ENCODE measurements at regions not wholly inside any gene's neighbourhood (a gene's known extent, or its start where the extent isn't known, plus 50 kb on each side); places are given as distances from the start of the nearest gene placed in this dataset.

GRCh38 chr5:138698713-138699112 lies 54.5 kb upstream of the CTNNA1 start:
- no peaks in the 10 kb centered on the region for H3K36me3 ChIP-seq
- DNase-seq (no peak), ATAC-seq (no peak)
- H3K27me3 ChIP-seq = peaks cover 0 to 5% (median 0%) of the 10 kb centered on the region in 9 donors
- peaks cover 0 to 21% (median 1%) of the 10 kb centered on the region in 12 donors for H3K4me1 ChIP-seq
- no peak overlapping the region for H3K4me3 ChIP-seq
- TF ChIP-seq, protein P1, sequence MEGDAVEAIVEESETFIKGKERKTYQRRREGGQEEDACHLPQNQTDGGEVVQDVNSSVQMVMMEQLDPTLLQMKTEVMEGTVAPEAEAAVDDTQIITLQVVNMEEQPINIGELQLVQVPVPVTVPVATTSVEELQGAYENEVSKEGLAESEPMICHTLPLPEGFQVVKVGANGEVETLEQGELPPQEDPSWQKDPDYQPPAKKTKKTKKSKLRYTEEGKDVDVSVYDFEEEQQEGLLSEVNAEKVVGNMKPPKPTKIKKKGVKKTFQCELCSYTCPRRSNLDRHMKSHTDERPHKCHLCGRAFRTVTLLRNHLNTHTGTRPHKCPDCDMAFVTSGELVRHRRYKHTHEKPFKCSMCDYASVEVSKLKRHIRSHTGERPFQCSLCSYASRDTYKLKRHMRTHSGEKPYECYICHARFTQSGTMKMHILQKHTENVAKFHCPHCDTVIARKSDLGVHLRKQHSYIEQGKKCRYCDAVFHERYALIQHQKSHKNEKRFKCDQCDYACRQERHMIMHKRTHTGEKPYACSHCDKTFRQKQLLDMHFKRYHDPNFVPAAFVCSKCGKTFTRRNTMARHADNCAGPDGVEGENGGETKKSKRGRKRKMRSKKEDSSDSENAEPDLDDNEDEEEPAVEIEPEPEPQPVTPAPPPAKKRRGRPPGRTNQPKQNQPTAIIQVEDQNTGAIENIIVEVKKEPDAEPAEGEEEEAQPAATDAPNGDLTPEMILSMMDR (IDR thresholded peaks at IDR 0.05) = no peak
- TF ChIP-seq POLR2A (IDR thresholded peaks at IDR 0.05) = no peak
- no peaks in the 10 kb centered on the region for H3K9me3 ChIP-seq
- WGBS, 4 donors = 85 to 91% (median 86%) methylated on average over 5 of the region's 5 CpGs
- H3K27ac ChIP-seq = no peak overlapping the region
- intact Hi-C loops (cut with DNase I) = no loop called here

GRCh38 chr5:138697720-138698360 lies 55.4 kb upstream of the CTNNA1 start:
- TF ChIP-seq POLR2A (IDR thresholded peaks at IDR 0.05) = no peak
- ATAC-seq (no peak), DNase-seq (no peak)
- intact Hi-C loops (cut with DNase I) = no loop called here
- Histone ChIP-seq H3K4me3 (no peak overlapping the region), H3K9me3 (no peaks in the 10 kb centered on the region), H3K36me3 (no peaks in the 10 kb centered on the region), H3K27ac (no peak overlapping the region), H3K4me1 (peaks cover 0 to 21% (median 1%) of the 10 kb centered on the region in 12 donors), H3K27me3 (no peaks in the 10 kb centered on the region)
- WGBS, 4 donors = 43 to 60% (median 55%) methylated on average over 5 to 7 of the region's 7 CpGs

- ATAC-seq (peak in 3 of 4 donors; percentile 23 to 30 (median 27)), DNase-seq (no peak)
- peaks cover 0 to 21% (median 1%) of the 10 kb centered on the region in 12 donors for H3K4me1 ChIP-seq
- H3K4me3 ChIP-seq = no peak overlapping the region
- H3K27ac ChIP-seq = no peak overlapping the region
- no peaks in the 10 kb centered on the region for H3K27me3 ChIP-seq
- no peaks in the 10 kb centered on the region for H3K9me3 ChIP-seq
- no peaks in the 10 kb centered on the region for H3K36me3 ChIP-seq
- TF ChIP-seq, protein P1 (IDR thresholded peaks at IDR 0.05) = no peak
- no peak for TF ChIP-seq POLR2A (IDR thresholded peaks at IDR 0.05)
- intact Hi-C loops (cut with DNase I) = no loop called here
- 50 to 61% (median 56%) methylated on average over 5 to 6 of the region's 6 CpGs for WGBS, 4 donors
Observed at GRCh38 chr5:138696501-138696900, 56.7 kb upstream of the CTNNA1 start.

DNA sequence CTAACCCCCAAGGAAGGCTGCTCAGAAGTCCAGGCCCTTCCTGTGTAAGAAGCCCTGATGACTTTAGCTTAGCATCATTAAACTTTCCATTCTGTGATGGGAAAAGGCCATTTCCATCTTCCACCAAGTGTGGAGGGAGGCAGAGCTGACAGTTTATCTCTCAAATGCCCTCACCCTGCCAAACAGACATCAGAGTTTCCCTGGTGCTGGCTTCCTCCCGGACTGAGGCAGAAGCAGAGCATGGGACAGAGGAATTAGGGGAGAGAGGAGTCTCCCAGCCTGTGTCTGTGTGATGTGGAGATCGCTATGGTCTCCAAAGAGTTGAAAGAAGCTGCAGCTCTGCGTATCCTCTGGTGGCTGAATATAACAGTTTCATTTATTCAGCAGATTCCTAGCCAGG lies 57.4 kb upstream of the CTNNA1 start:
- H3K9me3 ChIP-seq = no peaks in the 10 kb centered on the region
- H3K36me3 ChIP-seq = no peaks in the 10 kb centered on the region
- DNase-seq (no peak), ATAC-seq (peak; percentile 51 to 79 (median 69))
- intact Hi-C loops (cut with DNase I) = no loop called here
- peak overlapping the region in 1 of 12 donors; percentile 37 for H3K27ac ChIP-seq
- TF ChIP-seq, protein P1 (IDR thresholded peaks at IDR 0.05) = no peak
- TF ChIP-seq POLR2A (IDR thresholded peaks at IDR 0.05) = no peak
- no peak overlapping the region for H3K4me3 ChIP-seq
- H3K27me3 ChIP-seq = no peaks in the 10 kb centered on the region
- WGBS, 4 donors = 62 to 82% (median 77%) methylated on average over 3 of the region's 3 CpGs
- peaks cover 0 to 21% (median 1%) of the 10 kb centered on the region in 12 donors for H3K4me1 ChIP-seq

- Histone ChIP-seq H3K4me1 (peaks cover 0 to 21% (median 1%) of the 10 kb centered on the region in 12 donors), H3K9me3 (no peaks in the 10 kb centered on the region), H3K4me3 (no peak overlapping the region), H3K27me3 (no peaks in the 10 kb centered on the region), H3K27ac (no peak overlapping the region), H3K36me3 (no peaks in the 10 kb centered on the region)
- intact Hi-C loops (cut with DNase I) = no loop called here
- no peak for TF ChIP-seq POLR2A (IDR thresholded peaks at IDR 0.05)
- TF ChIP-seq, protein P1 (IDR thresholded peaks at IDR 0.05) = no peak
- ATAC-seq (no peak), DNase-seq (no peak)
- 95 to 100% (median 97%) methylated on average over 3 of the region's 3 CpGs for whole genome bisulfite sequencing, 4 donors
Observed at GRCh38 chr5:138694146-138694545, 59.1 kb upstream of the CTNNA1 start.
